Left cardiac atrium (tissue), 4 donors: ENCODE measurements at regions not wholly inside any gene's neighbourhood (a gene's known extent, or its start where the extent isn't known, plus 50 kb on each side); places are given as distances from the start of the nearest gene placed in this dataset.

ENCODE experiments used
- ATAC-seq, 2 donors: fragments of 200-7000 bp; cut with Tn5 transposase; one replicate each; pipeline ENCODE4 v1.9.1; 2020; ENCODE audit warnings: mild to moderate bottlenecking in 2 of 2, moderate library complexity in 2 of 2
- DNase-seq: peaks from one replicate; pipeline ENCODE4 v3.0.0-alpha.2; 2020
- intact Hi-C, 2 donors: fragments of 100-400 bp; cut with DNase I; formaldehyde crosslinking; loops; one replicate each; pipeline versions ENCODE4 v1.14.1 to v1.15.1; 2022 to 2023
- donor health status: DM: no; HTN: yes; CAD: no.
- donor health status: DM: no; HTN: yes; CAD: no; lungs with severe emphysema.
- donor health status: DM: yes; HTN: yes; CAD: no.
- donor health status: Dilated cardiomyopathy.

DNA sequence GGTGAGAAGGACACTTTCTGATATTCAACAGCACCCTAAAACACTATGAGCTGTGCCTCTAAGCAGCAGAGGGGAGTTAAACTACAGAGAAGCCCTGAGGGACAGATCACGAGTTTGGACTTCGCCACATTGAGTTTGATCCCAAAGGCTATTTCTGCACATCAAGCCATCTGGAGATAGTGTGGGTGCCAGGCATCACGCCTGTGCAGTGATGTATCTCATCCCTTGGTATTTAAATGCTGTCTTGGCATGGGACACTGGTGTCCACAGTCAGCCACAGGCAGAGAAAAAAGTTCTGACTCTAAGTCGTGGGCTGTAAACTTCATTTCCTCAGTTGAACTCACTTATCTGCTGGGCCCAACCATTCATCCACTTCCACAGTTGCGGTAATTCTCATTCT lies 742.3 kb upstream of the CELF4 start:
- ATAC-seq (peak in 1 of 2 donors; percentile 41), DNase-seq (no peak)
- intact Hi-C loops: no loop called here

- no peak for DNase-seq
- intact Hi-C loops: no loop called here
- ATAC-seq: no peak
Measured at GRCh38 chr18:38305961-38306360, 740.4 kb upstream of the CELF4 start.

DNA sequence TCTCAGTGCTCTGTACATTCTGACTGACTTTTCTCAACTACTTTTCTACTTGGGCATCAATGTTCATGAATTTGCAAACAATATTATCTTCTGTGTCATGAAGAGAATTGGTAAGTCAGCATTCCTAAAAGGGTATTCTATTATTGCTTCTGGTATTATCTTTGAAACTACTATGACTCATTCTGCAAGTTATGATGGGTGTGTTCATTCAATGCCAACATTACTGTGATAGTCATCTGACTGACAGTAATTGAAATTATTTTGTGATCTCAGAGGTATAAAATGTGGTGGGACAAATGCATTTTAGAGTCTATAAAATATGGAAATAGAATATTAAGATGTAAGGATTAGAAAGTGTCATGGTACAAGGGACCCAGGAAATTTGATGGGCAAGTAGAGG lies 736.0 kb upstream of the CELF4 start:
- intact Hi-C loops: no loop called here
- ATAC-seq: no peak
- no peak for DNase-seq

DNA sequence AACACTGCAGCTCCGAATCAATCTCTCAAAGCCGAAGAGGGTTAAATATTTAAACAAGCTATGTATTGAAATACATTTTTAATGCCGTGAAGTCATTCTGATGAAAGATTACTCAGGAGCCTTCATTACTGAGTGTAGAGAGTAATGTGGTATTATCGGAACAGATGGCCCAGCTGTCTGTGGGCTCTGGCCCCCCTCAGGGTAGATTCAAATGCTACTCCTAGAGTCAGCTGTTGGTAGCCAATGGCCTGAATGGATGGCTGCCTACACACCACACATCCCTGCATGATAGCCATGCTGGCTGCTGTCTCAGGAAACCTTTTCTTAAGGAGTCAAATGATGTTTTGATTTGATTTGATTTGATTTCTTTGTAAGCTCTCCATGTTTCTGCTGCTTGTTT lies 732.3 kb upstream of the CELF4 start:
- intact Hi-C loops: no loop called here
- ATAC-seq: no peak
- no peak for DNase-seq

- intact Hi-C loops: no loop called here
- DNase-seq: no peak
- ATAC-seq: peak in 1 of 2 donors; percentile 73
Measured at GRCh38 chr18:38290229-38290628, 724.6 kb upstream of the CELF4 start.

DNA sequence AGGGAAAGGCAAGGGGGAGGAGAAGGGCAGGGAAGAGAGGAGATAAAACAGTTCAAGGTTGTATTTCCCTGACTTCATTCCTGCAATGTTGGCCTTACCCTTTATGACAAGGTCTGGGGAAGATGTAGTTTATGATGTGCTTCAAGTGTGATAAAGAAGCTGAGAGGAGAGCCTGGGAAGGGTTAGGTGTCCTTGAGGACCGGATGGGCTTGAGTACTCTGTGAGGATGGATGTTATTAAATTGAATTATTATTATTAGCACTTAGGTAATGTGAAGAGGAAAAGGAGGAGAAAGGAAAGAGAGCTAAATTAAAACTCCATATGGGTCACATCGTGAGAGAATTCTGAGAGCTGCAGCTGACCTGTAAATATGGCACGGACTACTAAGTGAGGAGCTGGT lies 719.4 kb upstream of the CELF4 start:
- DNase-seq (no peak), ATAC-seq (no peak)
- intact Hi-C loops: no loop called here

GRCh38 chr18:38263066-38263465 lies 697.5 kb upstream of the CELF4 start:
- ATAC-seq: no peak
- DNase-seq: no peak
- intact Hi-C loops: no loop called here

GRCh38 chr18:38262661-38263060 lies 697.1 kb upstream of the CELF4 start:
- ATAC-seq: no peak
- DNase-seq: no peak
- intact Hi-C loops: no loop called here

GRCh38 chr18:38257661-38258060 lies 692.1 kb upstream of the CELF4 start:
- intact Hi-C loops: no loop called here
- DNase-seq (no peak), ATAC-seq (no peak)

DNA sequence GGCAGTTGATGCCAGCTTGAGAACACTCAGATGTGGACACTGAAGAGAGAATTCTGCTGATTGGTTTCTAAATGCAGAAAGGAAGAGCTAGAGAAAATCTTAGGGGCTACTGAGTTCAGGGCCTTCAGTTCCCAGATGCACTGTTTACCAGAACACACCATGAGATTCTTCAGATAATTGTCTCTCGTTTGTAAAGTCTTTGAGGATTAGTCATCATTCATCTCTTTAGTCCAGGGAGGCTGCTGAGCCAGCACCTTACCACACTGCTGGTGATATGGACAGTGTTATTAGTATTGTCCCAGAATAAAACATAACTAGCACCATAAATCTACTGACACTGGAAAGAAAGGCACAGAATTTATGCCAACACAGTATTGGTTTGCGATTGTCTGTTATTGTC lies 690.8 kb upstream of the CELF4 start:
- intact Hi-C loops: no loop called here

DNA sequence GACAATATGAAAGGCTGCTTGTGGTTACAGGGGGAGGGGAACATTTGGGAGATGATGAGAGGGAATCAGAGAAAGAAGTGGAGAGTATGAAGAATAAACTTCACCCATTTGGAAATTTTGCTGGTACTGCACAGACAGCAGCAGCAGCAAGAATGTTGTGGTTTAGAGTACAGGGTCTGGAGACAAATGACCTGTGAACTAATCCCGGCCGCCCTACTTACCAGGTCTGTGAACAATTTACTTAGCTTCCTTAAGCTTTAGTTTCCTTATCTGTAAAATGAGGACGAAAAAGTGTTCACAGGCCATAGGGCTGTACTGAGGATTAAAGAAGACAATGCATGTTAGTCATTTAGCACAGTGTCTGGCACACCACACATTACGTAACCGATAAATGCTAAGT lies 685.4 kb upstream of the CELF4 start:
- intact Hi-C loops: no loop called here
- DNase-seq (no peak), ATAC-seq (no peak)

More for the DNA sequence above, 690.8 kb upstream of the CELF4 start:
- DNase-seq (no peak), ATAC-seq (no peak)

DNA sequence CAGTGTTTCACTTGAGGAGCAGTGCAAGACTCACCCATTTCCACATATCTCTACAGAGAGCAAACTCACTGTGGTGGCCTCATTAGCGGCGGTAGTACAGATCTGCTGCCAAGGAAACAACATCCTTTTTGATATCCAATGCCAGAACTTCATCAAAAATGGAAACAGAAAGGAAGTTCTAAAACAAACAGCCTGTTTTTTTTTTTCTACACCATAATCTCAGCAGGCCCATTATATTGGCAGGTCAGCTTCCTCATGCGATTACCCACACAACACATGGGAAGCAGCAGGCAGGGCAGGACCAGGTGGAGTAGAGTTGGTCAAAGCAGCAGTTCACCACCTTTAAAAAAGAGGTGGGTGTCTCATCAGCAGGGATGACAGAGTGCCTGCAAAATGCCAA lies 678.9 kb upstream of the CELF4 start:
- intact Hi-C loops: no loop called here
- DNase-seq (no peak), ATAC-seq (no peak)

DNA sequence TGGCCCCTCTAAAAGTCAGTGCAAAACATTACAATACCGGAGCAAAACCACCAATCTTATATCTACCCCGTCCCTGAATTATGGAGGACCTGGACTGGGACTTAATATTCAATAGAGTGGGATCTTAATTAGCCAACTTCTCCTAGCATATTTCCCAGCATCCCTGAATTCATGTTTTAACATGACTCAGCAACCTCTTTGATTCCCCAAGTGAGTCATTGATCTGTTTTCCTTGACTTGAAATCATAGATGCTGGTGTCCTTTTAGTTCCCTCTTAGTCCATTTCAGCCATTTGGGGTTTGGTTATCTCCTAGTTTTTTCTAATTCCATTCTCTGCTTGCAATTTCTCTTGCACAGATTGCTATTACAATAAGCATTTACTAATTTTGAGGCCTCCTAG lies 677.7 kb upstream of the CELF4 start:
- intact Hi-C loops: no loop called here
- DNase-seq: no peak
- ATAC-seq: no peak

DNA sequence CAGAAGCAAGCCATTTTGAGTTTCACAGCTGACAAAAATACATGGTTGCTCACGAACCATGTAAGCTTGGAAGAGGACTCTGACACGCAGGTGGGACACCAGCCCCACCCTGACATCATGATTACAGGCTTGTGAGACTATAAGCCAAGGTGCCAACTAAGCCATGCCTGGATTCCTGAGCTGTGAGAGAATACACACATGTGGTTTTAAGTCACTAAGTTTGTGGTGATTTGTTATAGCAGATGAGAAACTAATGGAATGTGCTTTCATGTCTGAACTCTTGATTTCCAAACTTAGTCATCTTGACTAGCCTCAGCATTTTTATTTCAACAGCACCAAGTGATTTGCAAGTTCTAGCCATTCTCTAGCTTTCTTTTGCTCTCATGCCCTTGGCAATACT lies 676.1 kb upstream of the CELF4 start:
- intact Hi-C loops: no loop called here
- ATAC-seq: no peak

GRCh38 chr18:38241216-38241615 lies 675.6 kb upstream of the CELF4 start:
- no peak for ATAC-seq
- intact Hi-C loops: no loop called here
- DNase-seq: no peak

More for the DNA sequence above, 676.1 kb upstream of the CELF4 start:
- DNase-seq: no peak

DNA sequence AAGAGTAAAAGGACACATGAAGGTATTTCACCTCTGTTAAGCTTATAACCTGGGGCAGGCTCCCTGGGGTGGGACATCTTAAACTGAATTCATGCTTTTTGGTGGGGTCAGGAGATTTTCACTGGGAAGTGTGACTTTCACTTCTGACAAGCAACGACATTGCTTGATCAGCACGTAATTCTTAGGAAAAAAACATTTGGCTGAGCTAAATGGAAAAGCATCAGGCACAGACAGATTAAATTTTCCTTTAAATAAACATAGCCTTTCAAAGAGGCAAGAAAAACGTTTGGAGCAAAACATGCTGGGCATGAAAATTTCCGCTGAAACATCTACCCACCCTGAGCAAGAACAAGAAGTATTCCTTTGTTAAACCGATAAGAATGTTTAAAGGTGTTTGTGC lies 674.0 kb upstream of the CELF4 start:
- intact Hi-C loops: no loop called here
- DNase-seq: no peak
- ATAC-seq: no peak

- DNase-seq (no peak), ATAC-seq (no peak)
- intact Hi-C loops: no loop called here
Measured at GRCh38 chr18:38237796-38238195, 672.2 kb upstream of the CELF4 start.

GRCh38 chr18:38221476-38222100 lies 656.0 kb upstream of the CELF4 start:
- DNase-seq (no peak), ATAC-seq (no peak)
- intact Hi-C loops: no loop called here

DNA sequence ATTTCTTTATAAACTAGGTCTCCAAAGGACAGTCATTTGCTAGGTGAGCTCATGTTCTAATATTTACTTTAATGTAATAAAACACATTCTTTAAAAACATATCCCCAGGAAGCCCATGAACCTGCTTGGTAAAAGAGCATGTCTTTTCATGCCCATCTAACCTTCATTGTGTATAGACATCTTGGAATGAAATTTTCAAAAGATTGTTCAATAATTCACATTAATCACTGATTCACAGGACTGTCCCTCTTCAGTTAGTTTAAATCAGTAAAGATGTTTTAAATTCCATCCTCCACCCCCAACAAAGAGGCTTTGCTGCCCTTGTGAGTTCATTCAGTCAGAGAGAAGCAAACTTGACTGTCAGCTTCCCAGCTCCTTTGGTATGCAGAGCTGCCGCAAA lies 633.4 kb upstream of the CELF4 start:
- intact Hi-C loops: no loop called here
- ATAC-seq (no peak), DNase-seq (no peak)

- DNase-seq (no peak), ATAC-seq (no peak)
- intact Hi-C loops: no loop called here
Measured at GRCh38 chr18:38198526-38198925, 632.9 kb upstream of the CELF4 start.

- ATAC-seq: no peak
- DNase-seq: no peak
- intact Hi-C loops: no loop called here
Measured at GRCh38 chr18:38186491-38186890, 620.9 kb upstream of the CELF4 start.

DNA sequence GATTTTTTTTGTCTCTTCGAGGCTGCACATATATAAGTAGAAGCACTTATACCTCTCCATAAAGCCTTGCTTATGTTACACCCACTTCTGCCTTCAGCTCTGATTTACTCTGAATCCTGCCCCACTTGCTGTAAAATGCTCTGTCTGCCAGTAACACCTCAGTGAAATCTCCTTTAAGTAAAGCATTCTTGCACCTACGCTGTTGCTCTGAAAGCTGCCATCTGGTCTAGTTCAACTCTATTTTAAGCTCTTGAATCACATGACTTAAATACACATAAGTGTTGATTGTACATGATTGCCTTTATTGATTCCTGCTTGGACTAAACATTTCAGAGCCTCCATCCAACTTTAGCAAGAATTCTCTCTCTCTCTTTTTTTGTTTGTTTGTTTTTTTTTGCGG lies 609.0 kb upstream of the CELF4 start:
- ATAC-seq (no peak), DNase-seq (no peak)
- intact Hi-C loops: no loop called here
